ENCODE measurements at regions not wholly inside any gene's neighbourhood (a gene's known extent, or its start where the extent isn't known, plus 50 kb on each side); places are given as distances from the start of the nearest gene placed in this dataset.
A peak's percentile ranks its signal among the peaks of the same experiment; 100 is the strongest.
"Not testable (repeated sequence)": the region's sequence is repeated elsewhere in the genome, so short reads cannot be mapped to it uniquely, and the experiment has no call there.

DNA sequence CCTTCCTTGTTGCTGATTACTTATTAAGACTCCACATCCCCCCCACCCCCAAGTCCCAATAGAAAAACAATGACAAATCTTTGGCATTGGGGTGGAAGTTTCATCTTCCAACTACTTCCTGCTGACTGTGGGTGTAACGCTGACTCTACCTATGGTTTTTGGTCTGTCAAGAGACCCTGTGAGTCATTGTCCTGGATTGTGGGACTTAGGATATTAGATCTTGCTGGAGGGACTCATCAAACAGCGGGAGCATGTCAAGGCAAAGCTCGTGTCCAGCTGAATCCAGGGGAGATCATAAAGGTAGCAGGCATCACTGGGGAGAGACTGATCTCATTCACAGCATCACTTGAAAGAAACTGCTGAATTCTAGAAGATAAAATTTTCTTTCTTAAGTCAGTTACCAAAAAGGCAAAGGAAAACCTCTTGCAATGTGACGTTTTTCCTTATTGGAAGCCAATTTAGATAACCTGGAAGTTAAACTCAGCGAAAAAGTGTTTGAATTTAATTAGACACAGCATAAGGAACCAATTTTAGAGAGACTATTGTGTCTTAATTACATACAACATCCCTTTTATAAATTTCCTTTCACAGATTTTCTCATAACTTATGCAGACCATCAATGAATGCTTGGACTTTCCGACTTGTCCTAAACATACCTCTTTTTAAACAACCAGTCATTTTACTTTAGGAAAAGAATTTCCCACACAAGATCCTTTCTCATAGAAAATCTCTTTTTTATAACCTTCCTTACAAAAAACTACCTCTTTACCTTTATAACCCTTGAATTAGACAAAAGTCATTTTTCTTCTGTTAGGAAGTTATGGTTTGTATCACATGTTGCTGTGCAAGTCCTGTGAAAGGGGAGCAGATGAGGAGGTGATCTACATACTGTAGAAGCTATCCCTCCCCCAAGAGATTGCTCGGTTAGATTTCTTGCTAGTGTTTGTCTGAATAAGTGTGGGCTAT is 94.6 kb upstream of the SCAF11 start:
- DNase-seq = no peak

DNA sequence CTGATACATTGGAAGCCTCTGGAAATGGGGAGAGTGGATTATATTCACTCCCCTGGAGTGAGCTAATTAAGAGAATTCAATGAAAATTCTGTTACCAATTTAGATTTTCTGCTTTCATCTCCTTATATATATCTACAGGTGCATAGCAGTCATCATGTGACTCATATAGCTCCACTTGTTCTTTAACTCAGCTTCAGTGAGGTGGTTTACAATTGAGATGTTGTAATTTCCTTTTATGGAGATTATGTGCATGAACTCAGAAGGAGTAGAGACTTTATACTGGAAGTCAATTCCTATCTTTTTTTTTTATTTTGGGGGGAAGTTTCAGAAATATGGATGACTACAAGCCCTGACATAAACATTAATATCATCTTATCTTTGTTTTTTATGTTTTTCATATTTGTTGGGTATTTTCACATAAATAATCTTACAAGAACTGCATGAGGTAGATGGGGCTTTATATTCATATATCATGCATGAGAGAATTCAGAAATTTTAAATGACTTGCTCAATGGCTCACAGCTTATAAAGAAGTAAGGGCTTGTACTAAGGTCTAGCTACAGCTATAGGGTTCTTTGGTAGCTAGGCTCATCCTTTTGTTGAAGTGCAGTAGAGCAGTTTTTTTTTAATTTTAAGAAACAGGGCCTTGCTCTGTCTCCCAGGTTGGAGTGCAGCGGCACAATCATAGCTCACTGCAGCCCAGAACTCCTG is 92.3 kb upstream of the SCAF11 start:
- DNase-seq = no peak

DNA sequence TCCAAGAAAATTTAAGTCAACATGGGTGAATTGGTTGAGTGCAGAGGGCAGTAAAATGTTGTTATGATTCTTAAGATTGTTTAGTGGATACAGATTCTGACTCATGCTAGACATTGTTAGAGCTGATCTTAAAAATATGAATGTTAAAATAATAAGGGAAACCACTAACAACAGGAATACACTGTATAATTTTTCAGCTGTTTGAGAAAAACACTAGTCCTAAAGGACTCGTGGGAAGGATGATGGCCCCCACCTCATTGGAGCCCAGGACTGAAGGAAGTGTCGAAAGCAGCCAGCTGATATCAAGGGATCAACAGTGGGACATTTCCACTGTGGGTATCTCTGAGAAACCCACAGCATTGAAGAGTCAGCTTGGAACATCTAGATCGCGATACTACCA is 82.9 kb upstream of the SCAF11 start:
- no peak for DNase-seq

DNA sequence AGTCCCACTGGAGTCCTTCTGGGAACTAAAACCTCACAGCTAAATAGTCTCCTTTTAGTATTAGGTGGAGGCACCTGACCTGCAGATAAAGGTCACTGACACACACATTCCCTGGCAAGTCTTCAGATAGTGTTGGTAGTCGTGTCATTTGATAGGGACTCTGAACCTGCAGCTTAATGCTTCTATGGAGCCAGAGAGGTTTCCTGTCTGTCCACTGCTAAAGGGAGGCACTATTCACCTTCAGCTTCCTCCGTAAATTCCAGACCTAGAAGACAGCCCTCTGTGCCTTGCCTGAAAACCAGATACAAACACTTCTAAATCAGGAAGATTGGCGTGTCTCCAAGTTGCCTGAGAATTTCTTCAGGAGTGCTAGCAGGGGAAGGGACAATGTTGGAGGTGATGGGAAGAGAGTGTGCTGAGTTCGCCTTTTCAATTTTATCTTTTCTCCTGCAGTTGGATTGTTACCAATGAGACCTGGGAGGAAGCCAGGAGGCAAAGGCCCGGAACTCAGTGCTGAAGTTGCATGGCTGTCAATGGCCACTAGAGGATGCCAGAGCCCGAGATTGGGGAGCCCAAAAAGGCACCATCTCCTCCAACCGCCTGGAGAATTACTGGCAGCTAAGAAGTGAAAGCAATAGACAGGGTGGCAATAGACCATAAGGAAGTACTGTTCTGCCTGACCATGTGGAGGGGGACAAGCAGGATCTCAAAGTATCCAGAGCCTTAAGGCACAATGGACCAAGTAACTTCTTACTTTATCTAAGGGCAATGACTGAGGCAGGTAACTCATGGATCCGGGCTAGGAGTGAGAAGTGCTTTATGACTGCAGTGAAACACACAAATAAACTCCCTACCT is 81.6 kb upstream of the SCAF11 start:
- DNase-seq = peak; percentile 35

DNA sequence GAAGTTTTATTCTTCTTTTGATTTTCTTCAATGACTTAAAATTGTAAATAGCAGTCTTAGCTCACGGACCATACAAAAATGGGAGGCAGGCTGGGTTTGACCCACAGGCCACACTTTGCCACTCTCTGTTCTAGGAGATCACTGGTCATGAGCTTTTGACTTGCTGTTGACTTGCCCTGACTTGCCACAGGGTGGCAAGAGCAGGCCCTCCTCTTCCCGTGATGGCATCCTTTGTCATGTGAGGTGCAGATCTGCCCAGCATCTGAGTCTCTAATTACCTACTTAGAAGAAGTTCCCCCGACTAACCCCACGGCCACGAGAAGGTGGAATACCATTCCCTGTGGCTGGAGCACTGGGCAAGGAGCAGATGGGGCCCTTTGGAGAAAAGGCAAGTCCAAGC is 81.0 kb upstream of the SCAF11 start:
- DNase-seq = no peak

DNA sequence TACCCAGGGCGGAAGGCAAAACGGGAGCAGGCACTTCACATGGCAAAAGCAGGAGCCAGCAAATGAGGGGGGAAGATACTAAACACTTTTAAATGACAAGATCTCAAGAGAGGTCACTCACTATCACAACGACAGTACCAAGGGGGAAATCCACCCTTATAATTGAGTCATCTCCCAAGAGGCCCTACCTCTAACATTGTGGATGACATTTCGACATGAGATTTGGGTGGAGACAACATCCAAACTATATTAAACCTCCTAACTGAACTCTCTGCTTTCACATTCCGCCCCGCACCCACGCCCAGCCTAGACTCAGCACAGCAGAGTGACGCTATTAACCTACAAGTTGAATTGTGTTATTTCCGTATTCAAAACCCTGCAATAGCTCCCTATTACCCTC is 76.7 kb upstream of the SCAF11 start:
- no peak for DNase-seq

DNA sequence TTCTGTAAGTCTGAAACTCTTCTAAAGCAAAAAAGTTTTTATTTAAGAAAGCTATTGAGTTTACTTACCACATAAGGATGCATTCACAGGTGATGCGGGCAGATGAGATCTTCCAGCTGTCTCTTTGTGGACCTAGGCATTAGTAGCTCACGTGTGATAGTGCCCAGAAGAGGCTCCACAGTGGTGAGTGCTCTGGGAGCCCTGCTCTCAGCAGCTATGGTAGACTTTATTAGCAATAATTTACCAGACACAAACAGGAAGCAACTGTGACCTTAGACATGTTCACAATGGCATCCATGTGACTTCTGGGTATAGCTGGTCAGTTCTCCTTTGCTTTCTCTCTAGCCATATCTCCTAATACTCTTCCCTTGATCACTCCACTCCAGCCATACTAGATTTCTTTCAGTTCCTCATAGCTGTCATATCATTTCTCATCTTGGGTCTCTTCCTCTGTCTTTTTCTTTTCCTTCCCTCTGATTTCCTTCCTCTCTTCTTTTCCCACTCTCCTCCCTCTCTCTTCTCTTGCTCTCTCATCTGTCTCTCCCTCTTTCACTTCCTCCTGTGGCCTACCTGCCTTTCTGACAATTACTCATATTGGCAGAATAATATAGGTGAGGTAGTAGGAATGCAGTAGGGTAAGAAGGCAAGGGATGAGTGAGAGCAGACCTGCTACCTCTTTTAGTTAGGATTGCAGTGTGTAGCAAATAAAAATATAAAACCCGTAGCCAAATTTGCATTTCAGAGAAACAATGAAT is 75.2 kb upstream of the SCAF11 start:
- no peak for DNase-seq

DNA sequence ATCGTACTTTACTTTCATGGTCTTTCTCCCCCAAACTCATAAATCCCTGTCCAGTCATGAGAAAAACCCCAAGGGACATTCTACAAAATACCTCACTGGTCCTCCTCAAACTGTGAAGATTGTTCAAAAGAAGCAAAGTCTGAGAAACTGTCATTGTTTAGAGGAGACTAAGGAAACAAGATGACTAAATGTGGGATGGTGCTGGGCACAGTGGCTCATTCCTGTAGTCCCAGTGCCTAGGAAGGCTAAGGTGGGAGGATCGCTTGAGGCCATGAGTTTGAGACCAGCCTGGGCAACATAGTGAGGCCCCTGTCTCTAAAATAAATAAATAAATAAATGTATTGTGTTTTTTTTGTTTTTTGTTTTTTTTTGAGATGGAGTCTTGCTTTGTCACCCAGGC is 74.2 kb upstream of the SCAF11 start:
- DNase-seq = no peak

DNA sequence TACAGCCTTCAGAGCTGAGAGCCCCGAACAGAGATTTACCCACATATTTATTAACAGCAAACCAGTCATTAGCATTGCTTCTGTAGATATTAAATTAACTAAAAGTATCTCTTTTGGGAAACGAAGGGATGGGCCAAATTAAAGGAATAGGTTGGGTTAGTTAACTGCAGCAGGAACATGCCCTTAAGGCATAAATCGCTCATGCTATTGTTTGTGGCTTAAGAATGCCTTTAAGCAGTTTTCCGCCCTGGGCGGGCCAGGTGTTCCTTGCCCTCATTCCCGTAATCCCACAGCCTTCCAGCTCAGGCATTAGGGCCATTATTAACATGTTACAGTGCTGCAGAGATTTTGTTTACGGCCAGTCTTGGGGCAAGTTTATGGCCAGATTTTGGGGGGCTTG is 68.3 kb upstream of the SCAF11 start:
- not testable (repeated sequence) for DNase-seq

DNA sequence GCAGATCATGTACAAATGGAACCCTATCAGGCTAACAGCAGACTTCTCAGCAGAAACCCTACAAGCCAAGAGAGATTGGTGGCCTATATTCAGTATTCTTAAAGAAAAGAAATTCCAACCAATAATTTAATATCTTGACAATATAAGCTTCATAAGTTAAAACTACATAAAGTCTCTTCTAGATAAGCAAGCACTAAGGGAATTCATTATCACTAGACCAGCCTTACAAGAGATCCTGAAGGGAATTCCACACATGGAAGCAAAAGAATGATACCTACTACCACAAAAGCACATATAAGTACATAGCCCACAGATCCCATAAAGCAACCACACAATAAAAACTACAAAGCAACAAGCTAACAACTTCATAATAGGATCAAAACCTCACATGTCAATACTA is 60.4 kb upstream of the SCAF11 start:
- DNase-seq = no peak

DNA sequence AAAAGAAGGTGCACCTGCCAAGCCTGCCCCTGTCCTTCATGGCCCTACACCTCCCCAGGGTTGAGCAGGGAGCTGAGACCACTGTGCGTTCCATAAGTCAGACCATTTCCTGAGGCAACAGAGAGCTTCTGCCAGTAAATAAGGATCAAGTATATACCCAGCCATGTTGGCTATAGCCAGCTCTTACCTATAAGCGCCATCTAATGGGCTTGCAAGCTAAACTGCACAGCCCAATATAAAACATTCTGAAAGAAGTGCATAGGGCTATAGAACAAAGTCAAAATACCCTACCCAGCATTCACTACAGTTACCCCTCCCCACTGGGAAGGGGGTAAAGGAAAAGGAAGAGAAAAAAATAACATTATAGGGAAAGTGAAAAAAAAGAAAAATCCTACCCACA is 59.3 kb upstream of the SCAF11 start:
- no peak for DNase-seq

DNA sequence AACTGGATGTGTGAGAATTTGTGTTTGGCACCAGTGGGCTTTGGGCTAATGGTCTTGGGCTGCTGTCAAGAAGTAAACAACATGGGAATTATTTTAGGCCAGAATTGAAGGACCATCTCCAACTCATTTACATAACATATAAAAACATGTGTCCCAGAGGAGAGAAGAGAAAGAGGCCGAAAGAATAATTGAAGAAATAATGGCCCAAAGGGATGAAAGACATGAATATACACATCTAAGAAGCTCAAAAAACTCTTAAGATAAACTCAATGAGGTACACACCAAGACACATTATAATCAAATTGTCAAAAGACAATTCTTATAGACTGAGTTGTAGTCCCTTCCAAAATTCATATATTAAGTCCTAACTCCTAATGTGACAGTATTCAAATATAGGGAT is 56.1 kb upstream of the SCAF11 start:
- DNase-seq = no peak

DNA sequence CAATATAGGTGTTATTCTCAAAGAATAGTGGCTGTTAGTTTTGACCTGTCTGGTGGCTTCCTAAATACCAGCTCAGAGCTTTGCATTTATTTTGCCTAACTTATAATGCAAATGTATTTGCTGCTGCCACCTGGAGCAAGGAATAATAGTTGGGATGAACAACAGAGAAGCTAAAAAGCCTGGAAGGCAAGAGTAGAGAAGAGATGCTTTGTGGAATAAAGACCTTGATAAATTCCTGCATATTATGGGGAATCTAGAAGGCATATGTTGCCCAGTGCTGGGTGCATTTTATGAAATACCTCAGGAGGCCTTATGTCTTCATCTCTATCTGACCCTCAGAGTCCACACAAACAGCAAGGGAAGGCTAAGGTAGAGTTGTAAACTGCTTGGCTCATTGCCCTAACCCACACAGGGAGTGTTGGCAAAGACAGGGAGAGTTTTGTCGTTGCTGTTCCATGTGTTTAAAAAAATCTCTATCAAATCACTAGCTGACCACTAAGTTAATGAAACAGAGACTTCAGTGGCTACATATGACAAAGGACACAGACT is 53.7 kb upstream of the SCAF11 start:
- DNase-seq = no peak
